Mesothelial cell of epicardium (in vitro differentiated cells): ENCODE measurements at regions not wholly inside any gene's neighbourhood (a gene's known extent, or its start where the extent isn't known, plus 50 kb on each side); places are given as distances from the start of the nearest gene placed in this dataset.

Source experiments
- DNase-seq, 2 experiments: peaks; one replicate each; pipeline ENCODE4 v3.0.0; 2021; ENCODE audit warnings: low spot score in 2 of 2; ENCODE audit not compliant: unreplicated experiment in 2 of 2
- H3K27ac Mint-ChIP-seq: 2 replicates; pipeline ENCODE4 v1.8.0; 2021; ENCODE audit warnings: mixed read lengths
- H3K27me3 Mint-ChIP-seq: 2 replicates; pipeline ENCODE4 v1.8.0; 2021; ENCODE audit warnings: low read depth, mixed read lengths
- H3K36me3 Mint-ChIP-seq: 2 replicates; pipeline ENCODE4 v1.8.0; 2021; ENCODE audit warnings: mixed read lengths
- H3K4me1 Mint-ChIP-seq: 2 replicates; pipeline ENCODE4 v1.8.0; 2021; ENCODE audit warnings: mixed read lengths
- H3K4me3 Mint-ChIP-seq: 2 replicates; pipeline ENCODE4 v1.8.0; 2021; ENCODE audit warnings: mild to moderate bottlenecking, moderate library complexity, mixed read lengths
- H3K9me3 Mint-ChIP-seq: 2 replicates; pipeline ENCODE4 v1.8.0; 2021; ENCODE audit warnings: mixed read lengths
- TF ChIP-seq, protein P1 (sequence below): fragments of 200-600 bp; sonication (generic); IDR thresholded peaks from one replicate; pipeline ENCODE4 v1.5.0; 2021; ENCODE audit warnings: antibody characterized with exemption; ENCODE audit not compliant: unreplicated experiment

GRCh38 chr3:191809326-191809949 lies 348.5 kb downstream of the PYDC2 start:
- DNase-seq = no peak
- Mint-ChIP-seq H3K9me3 (peaks cover 54% of the 10 kb centered on the region), H3K27me3 (no peaks in the 10 kb centered on the region), H3K4me1 (no peaks in the 10 kb centered on the region), H3K36me3 (peaks cover 9% of the 10 kb centered on the region), H3K27ac (no peak overlapping the region), H3K4me3 (no peak overlapping the region)
- TF ChIP-seq, protein P1, sequence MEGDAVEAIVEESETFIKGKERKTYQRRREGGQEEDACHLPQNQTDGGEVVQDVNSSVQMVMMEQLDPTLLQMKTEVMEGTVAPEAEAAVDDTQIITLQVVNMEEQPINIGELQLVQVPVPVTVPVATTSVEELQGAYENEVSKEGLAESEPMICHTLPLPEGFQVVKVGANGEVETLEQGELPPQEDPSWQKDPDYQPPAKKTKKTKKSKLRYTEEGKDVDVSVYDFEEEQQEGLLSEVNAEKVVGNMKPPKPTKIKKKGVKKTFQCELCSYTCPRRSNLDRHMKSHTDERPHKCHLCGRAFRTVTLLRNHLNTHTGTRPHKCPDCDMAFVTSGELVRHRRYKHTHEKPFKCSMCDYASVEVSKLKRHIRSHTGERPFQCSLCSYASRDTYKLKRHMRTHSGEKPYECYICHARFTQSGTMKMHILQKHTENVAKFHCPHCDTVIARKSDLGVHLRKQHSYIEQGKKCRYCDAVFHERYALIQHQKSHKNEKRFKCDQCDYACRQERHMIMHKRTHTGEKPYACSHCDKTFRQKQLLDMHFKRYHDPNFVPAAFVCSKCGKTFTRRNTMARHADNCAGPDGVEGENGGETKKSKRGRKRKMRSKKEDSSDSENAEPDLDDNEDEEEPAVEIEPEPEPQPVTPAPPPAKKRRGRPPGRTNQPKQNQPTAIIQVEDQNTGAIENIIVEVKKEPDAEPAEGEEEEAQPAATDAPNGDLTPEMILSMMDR = no peak

DNA sequence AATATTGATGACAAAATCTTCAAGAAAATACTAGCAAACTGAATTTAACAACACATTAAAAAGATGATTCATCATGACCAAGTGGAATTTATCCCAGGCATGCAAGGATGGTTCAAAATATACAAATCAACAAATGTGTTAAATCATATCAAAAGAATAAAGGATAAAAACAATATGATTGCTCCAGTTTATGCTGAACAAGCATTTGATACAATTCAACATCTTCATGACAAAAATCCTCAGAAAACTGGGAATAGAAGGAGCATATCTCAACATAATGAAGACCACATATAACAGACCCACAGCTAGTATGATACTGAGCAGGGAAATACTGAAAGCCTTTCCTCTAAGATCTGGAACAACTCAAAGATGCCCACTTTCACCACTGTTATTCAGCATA lies 352.3 kb downstream of the PYDC2 start:
- H3K9me3 Mint-ChIP-seq = peaks cover 54% of the 10 kb centered on the region
- TF ChIP-seq, protein P1 = no peak
- no peak overlapping the region for H3K27ac Mint-ChIP-seq
- no peaks in the 10 kb centered on the region for H3K27me3 Mint-ChIP-seq
- no peak for DNase-seq
- no peaks in the 10 kb centered on the region for H3K4me1 Mint-ChIP-seq
- H3K36me3 Mint-ChIP-seq = peaks cover 9% of the 10 kb centered on the region
- no peak overlapping the region for H3K4me3 Mint-ChIP-seq

DNA sequence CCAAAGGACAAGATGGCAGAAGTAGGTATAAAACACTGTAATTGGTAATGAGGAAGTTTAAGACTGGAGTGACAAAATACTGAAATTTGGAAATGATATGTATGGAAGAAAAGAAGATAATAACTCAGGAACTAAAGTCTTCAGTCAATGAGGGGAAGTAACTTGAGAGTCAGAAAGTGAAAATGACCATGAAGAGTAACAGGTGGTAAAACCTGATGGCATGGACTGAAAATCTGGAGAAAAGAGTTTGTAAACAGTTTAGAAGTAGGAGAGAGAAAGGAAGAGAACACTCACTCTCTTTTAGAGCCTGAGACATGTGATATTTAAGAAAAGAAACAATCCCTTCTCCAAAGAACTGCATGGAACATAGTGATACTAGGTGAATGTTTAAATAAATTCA lies 387.9 kb downstream of the PYDC2 start:
- Mint-ChIP-seq H3K27me3 (no peaks in the 10 kb centered on the region), H3K36me3 (no peaks in the 10 kb centered on the region), H3K27ac (no peak overlapping the region), H3K4me3 (no peak overlapping the region), H3K4me1 (no peaks in the 10 kb centered on the region), H3K9me3 (peaks cover 7% of the 10 kb centered on the region)
- TF ChIP-seq, protein P1 = no peak
- no peak for DNase-seq

DNA sequence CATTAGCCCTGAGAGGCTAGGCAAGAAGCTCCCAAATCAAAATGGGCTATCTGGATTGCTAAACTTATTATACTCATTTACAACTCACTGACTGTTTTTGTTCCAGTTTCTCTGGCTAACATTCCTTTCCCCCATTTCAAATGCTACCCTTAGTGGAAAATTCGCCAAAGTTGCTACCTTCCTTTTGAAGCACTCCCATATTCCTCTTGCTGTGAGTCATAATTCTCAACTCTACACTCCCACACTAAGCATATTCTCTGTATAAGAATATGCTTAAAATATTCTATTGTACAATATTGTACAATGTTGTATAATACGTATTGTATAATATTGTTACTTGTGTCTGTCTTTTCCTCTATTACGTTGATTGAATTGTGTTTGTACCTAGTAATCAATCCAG lies 398.6 kb downstream of the PYDC2 start:
- H3K4me1 Mint-ChIP-seq = no peaks in the 10 kb centered on the region
- H3K27ac Mint-ChIP-seq = no peak overlapping the region
- TF ChIP-seq, protein P1 = no peak
- no peak overlapping the region for H3K4me3 Mint-ChIP-seq
- H3K9me3 Mint-ChIP-seq = peaks cover 16% of the 10 kb centered on the region
- no peak for DNase-seq
- H3K27me3 Mint-ChIP-seq = no peaks in the 10 kb centered on the region
- H3K36me3 Mint-ChIP-seq = no peaks in the 10 kb centered on the region

GRCh38 chr3:191869738-191870415 lies 408.9 kb downstream of the PYDC2 start:
- Mint-ChIP-seq H3K27ac (no peak overlapping the region), H3K27me3 (no peaks in the 10 kb centered on the region), H3K4me1 (no peaks in the 10 kb centered on the region), H3K36me3 (no peaks in the 10 kb centered on the region), H3K4me3 (no peak overlapping the region), H3K9me3 (peaks cover 5% of the 10 kb centered on the region)
- TF ChIP-seq, protein P1 = no peak
- DNase-seq = no peak
